ENCODE measurements at regions not wholly inside any gene's neighbourhood (a gene's known extent, or its start where the extent isn't known, plus 50 kb on each side); places are given as distances from the start of the nearest gene placed in this dataset.
"Not testable (repeated sequence)": the region's sequence is repeated elsewhere in the genome, so short reads cannot be mapped to it uniquely, and the experiment has no call there.

GRCh38 chr6:133756078-133756695 lies 132.7 kb upstream of the TCF21 start:
- DNase-seq (ENCODE audit: low spot score), result no peak

- no peak for DNase-seq (ENCODE audit: low spot score)
Measured at GRCh38 chr6:133757335-133757734, 131.6 kb upstream of the TCF21 start.

GRCh38 chr6:133758815-133759335 lies 130.0 kb upstream of the TCF21 start:
- no peak for DNase-seq (ENCODE audit: low spot score)

DNA sequence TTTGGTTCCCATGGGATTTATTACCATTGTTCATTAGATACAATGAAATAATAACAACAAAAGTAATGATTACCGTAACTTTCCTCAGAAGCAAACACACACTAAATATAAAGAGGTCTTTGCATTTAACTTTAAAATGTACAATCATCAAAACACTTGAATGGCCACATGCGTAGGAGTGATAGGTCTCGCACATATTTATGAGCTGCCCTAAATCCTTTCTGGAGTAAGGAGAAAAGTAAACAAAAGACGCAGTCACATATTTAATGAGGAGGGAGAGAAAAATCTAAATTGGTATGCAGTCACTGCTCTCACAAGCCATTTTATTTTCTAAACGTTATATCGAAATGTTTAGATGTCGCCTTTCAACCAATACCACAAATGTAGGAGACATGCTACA lies 129.4 kb upstream of the TCF21 start:
- DNase-seq (ENCODE audit: low spot score), result no peak

DNA sequence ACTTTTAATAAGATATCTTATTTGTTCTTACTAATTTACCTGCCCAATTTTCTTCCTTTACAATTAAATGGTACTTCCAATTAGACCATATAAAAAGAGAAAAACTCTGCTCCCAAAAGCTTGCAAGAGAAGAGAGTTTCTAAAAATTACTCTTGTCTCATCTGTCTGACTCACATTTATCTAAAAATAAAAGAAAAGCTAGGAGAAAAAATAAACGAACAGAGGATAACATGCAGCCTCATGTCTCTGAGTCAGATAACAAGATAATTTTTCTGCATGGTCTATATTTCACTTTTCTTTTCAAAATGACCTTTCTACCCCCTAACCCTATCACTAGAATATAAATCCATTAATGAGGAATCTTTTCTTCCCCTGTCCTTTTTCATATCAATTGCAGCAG lies 127.2 kb upstream of the TCF21 start:
- no peak for DNase-seq (ENCODE audit: low spot score)

GRCh38 chr6:133764008-133764753 lies 124.7 kb upstream of the TCF21 start:
- no peak for DNase-seq (ENCODE audit: low spot score)

DNA sequence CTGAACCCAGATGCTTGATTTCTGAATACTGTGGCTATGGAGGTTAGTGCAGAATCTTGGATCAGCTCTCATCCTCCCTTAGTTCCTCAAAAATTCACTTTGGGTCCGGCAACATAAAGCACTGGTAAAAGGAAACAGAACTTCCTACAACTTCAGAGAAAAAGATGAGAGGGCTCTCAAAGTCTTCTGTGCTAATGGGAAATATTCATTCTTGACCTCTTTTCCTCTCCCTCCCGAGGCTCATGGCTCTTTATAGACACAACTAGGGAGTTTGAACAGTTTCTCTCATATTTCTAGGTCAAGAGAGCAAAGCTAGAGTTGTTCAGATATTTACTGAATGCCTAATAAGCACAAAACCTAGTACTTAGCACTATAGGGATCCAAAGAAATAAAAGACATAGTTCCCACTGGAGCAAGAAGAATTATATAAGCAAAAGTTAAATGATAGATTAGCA lies 124.1 kb upstream of the TCF21 start:
- no peak for DNase-seq (ENCODE audit: low spot score)

DNA sequence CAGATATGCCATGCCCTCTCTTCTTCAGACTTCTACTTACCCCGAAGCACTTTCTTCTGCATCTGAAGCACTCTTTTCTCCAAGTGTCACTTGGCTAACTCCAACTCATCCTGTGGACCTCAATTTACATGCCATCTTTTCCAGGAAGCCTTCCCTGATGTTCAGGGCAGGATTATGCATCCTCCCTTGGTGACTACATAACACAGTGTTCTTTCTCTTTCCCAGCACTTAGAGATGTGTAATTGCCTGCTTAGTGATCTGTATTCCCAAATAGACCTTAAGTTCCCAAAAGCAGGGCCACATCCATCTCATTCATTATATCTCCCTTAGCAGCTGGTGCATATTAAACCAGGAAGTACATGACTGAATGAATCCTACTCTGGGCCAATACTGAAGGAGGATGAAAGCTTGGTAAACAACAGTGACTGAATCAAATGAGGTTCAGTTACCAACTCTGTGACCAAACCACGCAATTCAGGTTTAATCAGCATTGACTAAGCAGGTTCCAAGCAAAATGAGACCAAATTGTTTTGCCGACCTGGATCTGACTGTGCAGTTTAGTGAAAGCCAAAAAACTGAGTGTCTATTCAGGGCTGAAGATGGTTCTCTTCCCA lies 121.4 kb upstream of the TCF21 start:
- no peak for DNase-seq (ENCODE audit: low spot score)

GRCh38 chr6:133768656-133769295 lies 120.1 kb upstream of the TCF21 start:
- DNase-seq (ENCODE audit: low spot score), result no peak

DNA sequence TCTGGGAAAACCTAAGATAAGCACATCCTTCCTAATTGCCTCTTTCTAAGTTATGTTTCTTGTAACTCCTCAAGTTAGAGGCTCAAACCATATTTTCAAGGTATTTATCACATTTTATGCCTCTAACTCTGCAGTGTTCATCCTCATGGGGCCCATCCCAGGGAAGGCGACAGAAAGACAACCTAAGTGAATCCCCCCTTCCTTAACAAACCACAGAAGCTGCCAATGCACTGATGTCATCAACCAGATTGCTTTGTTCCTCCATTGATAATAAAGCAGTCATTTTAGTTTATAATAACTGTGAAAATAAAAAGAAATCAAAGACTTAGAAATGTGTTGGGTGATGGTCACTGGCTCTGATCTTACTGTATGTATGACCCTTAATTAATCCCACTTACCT lies 119.5 kb upstream of the TCF21 start:
- DNase-seq (ENCODE audit: low spot score), result no peak

GRCh38 chr6:133772567-133772966 lies 116.3 kb upstream of the TCF21 start:
- DNase-seq (ENCODE audit: low spot score), result no peak

- DNase-seq (ENCODE audit: low spot score), result no peak
Measured at GRCh38 chr6:133773776-133774175, 115.1 kb upstream of the TCF21 start.

DNA sequence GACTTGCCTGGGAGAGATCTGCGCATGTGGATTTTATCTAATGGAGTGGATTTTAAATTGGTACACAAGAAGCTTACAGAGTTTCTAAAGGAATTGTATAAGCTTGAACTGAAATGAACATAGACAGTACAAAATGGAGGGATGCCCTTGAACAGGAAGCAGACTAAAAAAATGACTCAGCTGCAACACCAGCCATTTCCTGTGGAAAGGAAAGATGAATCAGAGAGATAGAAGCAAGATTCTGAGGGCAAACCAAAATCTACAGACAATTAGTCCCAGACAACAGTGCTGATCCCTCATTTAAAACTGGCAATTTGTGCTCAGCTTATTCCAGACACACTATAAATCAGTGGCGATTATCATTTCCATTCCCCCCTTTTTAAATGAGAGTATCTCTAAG lies 114.6 kb upstream of the TCF21 start:
- no peak for DNase-seq (ENCODE audit: low spot score)

DNA sequence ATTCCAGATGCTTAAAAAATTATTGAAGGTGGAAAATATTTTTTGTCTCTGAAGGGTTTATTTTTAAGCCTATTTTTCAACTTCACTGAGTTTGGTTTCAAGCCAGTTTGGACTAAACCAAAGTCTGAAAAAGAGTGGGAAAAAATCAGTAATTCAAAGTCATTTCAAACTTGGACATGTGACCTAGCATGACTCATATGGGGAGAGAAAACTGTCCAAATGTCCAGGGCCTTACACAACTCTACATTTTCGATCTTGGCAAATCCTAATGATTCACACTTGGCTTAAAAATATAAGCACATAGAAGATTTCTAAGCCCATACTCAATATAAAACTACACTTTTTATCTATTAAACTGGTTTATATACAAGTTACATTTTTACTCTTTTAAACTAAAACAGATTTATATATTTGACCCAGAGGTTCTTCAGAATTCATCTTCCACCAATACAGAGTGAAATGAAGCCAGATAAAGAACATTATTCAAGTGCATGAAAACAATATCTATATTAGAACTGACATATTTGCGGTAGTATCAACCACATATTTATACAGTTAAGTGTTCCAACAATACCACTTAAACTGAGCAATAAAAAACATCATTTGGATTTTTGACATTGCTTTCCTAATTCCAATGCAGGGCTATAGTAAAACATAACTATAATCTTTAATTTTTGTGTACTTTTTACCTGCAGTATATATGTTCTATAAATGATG lies 110.3 kb upstream of the TCF21 start:
- no peak for DNase-seq (ENCODE audit: low spot score)

GRCh38 chr6:133779916-133780695 lies 108.8 kb upstream of the TCF21 start:
- DNase-seq (ENCODE audit: low spot score), result no peak

- DNase-seq (ENCODE audit: low spot score), result no peak
Measured at GRCh38 chr6:133786016-133786415, 102.9 kb upstream of the TCF21 start.

GRCh38 chr6:133787122-133787521 lies 101.8 kb upstream of the TCF21 start:
- DNase-seq (ENCODE audit: low spot score), result no peak

DNA sequence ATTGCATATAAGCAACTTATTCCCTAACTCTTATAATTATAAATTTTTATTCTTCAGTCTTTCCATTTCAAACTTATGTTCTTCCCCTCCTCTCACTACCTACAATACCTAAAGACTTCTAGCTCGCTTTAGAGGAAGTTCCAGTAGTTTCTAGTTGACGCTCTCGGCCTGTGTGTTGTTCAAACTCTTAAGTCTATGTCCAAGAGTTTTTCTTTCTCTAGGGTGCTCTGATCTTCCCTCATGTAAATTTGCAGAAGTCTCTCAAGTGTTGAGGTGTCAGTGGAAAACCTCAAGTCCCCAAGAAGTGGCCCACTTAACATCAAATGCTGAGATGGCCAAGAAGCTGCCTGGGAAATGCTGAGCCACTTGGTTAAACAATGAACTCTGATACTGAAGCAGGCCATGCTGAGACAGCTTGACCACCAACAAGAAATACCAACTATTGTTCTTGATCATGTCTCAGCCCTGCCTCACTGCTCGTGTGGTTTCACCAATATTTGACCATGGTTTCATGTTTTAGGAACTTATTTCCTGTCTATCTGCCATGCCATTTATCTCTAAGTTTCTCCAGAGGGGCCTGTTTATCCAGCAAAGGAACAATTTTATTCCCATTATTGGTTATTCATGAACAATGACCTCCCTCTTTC lies 100.9 kb upstream of the TCF21 start:
- no peak for DNase-seq (ENCODE audit: low spot score)

DNA sequence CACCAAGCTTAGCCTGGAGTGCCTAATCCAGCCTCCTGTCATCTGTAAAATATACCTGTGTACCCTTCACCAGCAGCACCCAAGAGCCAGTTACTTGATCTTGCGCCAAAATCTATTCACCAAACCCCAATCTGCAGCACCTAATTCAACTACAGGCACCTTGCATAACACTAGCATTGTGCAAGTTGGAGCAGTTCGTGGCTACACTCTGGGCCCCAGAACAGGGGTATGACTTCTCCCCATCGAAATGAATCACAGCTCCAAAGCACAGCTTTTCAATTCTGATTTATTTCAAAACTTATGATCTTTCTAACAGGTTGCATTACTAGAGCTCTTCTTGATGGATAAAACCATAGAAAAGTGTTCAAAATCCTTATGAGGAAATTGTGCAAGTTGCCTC lies 100.4 kb upstream of the TCF21 start:
- no peak for DNase-seq (ENCODE audit: low spot score)

GRCh38 chr6:133789449-133789848 lies 99.5 kb upstream of the TCF21 start:
- not testable (repeated sequence) for DNase-seq (ENCODE audit: low spot score)

GRCh38 chr6:133790756-133791155 lies 98.2 kb upstream of the TCF21 start:
- not testable (repeated sequence) for DNase-seq (ENCODE audit: low spot score)
